Fibroblast of villous mesenchyme (primary cell): ENCODE measurements at regions not wholly inside any gene's neighbourhood (a gene's known extent, or its start where the extent isn't known, plus 50 kb on each side); places are given as distances from the start of the nearest gene placed in this dataset.

ENCODE experiments used
- DNase-seq: peaks from one replicate; pipeline ENCODE4 v3.0.0-alpha.2; 2010; ENCODE audit warnings: low read depth
- H3K4me3 ChIP-seq: 2 replicates; pipeline ENCODE4 v1.5.1; 2011; ENCODE audit warnings: low read depth, mild to moderate bottlenecking, low read length
- TF ChIP-seq, protein P1 (sequence below): IDR thresholded peaks from 2 replicates; pipeline ENCODE4 v1.5.1; 2012; ENCODE audit warnings: low read depth, mild to moderate bottlenecking, low read length; ENCODE audit not compliant: insufficient read depth

DNA sequence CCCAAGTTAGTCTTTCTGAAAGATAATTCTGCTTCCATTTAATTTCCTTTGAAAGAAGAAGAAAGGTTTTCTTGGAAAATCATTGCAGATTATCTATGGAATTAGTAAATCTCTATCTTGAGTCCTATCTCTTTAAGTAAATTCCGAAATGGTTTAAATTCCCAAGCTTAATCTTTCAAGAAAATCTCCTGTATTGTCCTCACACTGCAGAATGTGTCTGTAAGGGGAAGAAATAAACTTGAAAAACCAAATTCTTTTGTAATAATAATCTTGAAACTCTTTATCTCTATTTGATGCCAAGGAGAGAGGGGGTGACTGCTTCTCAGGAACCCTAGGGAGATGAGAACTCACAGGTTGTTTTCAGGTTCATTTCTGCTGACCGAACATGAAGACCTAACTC lies 150.8 kb upstream of the ARHGAP28 start:
- TF ChIP-seq, protein P1, sequence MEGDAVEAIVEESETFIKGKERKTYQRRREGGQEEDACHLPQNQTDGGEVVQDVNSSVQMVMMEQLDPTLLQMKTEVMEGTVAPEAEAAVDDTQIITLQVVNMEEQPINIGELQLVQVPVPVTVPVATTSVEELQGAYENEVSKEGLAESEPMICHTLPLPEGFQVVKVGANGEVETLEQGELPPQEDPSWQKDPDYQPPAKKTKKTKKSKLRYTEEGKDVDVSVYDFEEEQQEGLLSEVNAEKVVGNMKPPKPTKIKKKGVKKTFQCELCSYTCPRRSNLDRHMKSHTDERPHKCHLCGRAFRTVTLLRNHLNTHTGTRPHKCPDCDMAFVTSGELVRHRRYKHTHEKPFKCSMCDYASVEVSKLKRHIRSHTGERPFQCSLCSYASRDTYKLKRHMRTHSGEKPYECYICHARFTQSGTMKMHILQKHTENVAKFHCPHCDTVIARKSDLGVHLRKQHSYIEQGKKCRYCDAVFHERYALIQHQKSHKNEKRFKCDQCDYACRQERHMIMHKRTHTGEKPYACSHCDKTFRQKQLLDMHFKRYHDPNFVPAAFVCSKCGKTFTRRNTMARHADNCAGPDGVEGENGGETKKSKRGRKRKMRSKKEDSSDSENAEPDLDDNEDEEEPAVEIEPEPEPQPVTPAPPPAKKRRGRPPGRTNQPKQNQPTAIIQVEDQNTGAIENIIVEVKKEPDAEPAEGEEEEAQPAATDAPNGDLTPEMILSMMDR: no peak
- H3K4me3 ChIP-seq: no peak overlapping the region
- DNase-seq: no peak

DNA sequence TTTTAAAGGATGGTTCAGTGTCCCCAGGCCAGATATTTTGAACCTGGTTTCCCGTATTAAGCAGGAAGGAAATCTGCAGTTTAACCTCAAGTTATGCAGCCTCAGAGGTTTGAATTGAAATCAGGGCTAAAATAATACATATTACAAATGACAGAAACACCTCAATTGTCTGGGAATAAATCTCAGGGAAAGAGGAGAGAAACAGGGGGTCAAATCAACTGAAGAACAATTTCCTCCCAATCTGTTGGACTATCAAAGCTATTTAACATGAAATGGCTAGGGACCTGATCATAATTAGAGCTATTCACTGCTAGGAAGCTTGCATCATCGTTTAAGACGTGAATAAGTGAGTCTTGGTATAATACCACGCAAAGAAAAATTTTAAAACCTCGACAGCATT lies 150.0 kb upstream of the ARHGAP28 start:
- DNase-seq: no peak
- H3K4me3 ChIP-seq: no peak overlapping the region
- TF ChIP-seq, protein P1: no peak

DNA sequence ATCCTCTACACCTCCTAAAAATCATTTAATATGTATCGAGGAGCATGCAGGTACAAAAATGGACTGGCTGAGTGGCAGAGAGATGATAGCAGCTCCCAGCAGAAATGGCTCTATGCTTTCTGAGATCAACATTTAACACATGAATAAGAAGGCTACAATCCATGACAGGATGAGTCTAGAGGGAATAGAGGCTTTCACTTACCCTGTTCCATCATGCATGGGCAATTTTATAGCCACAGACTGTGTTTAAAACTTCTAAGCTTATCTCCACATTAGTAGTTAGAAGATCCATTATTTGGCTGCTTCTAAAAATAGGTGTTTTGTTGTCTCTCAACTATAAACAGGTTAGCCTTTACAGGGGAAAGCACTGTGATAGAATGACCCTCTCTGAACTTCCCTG lies 149.1 kb upstream of the ARHGAP28 start:
- no peak overlapping the region for H3K4me3 ChIP-seq
- TF ChIP-seq, protein P1: no peak
- no peak for DNase-seq

DNA sequence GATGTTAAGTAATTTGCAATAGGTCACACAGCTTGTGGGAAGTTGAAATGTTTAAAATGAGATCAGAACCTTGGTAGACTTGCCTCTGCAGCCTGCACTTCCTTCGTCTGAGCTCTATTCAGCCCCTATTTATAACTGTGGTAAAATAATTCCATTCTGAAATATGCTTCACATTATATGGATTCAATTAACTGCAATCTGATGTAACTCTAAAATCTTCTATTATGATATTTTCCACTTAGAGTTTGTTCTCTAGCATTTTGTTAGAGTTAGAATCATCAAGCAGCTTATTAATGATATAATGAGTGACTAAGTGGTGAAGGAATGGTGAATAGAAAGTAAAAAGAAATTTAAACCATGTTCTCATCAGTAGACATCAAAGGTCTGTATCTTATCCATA lies 139.6 kb upstream of the ARHGAP28 start:
- TF ChIP-seq, protein P1: no peak
- no peak for DNase-seq

DNA sequence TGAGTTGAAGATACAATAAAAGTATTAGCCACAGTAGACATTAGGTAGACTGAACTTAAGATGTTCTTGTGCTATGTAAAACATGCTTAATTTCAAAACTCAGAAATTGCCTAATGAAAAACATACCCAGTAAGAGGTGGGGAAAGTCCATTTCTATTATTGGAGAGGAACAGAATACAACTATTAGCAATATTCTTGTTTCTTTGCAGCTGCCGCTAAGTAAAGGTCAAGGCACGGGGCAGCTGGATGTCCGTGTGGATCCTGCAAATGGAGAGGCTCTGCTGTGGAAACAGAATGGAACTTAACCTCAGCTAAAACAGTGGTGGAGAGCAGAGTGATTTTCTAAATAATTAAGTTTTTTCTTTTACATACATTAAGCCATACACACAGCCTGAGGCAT lies 139.2 kb upstream of the ARHGAP28 start:
- TF ChIP-seq, protein P1: no peak
- DNase-seq: no peak
- no peak overlapping the region for H3K4me3 ChIP-seq

More for the DNA sequence above, 139.6 kb upstream of the ARHGAP28 start:
- no peak overlapping the region for H3K4me3 ChIP-seq

DNA sequence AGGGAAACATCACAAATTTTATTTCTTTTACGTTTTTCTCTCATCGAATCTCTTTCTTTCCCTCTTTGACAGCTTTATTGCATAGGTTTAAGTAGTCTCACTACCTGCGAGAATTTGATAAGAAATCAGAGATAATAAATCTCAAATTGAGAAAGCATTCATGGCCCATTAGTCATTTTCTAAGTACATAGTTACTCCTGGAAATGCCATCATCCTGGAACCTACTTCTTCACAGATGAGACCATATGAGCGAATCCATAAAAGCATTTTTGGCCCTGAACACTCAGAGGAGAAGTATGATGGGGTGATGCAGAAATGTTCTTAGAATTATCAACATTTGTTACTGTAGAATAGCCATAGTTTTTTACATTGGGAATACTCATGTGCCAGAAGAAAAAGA lies 138.0 kb upstream of the ARHGAP28 start:
- H3K4me3 ChIP-seq: no peak overlapping the region
- TF ChIP-seq, protein P1: no peak
- no peak for DNase-seq

DNA sequence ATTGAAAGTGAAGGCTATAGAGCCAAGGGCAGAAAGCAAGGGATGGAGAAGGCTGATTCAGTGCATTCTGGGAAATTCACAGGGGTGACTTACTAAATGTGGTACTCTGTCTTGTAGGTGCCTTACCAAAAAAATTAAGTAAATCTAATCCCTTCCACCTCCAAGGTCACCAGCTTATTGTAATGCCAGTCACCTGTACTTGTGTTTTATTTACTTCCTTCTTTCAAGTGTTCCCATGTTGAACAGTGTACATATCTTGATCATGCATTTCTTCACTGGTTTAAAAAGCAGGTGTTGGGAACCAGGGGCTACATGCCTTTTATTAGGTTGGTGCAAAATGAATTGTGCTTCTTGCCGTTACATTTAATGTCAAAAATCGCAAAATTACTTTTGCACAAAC lies 137.0 kb upstream of the ARHGAP28 start:
- no peak for DNase-seq
- no peak overlapping the region for H3K4me3 ChIP-seq
- TF ChIP-seq, protein P1: no peak
